Erythroblast (primary cell): ENCODE measurements at regions not wholly inside any gene's neighbourhood (a gene's known extent, or its start where the extent isn't known, plus 50 kb on each side); places are given as distances from the start of the nearest gene placed in this dataset.

Source experiments
- GATA1 ChIP-seq: IDR thresholded peaks from 2 replicates; pipeline ENCODE4 v1.6.1; 2011; ENCODE audit warnings: low read depth, mild to moderate bottlenecking, control low read depth, low read length, moderate library complexity
- POLR2A ChIP-seq: IDR thresholded peaks from 2 replicates; pipeline ENCODE4 v1.6.1; 2011; ENCODE audit warnings: mild to moderate bottlenecking, low read length

GRCh38 chr7:41786944-41787343 is 84.1 kb upstream of the INHBA start:
- TF ChIP-seq POLR2A = no peak
- TF ChIP-seq GATA1 = no peak
